WTC11 (cell line): ENCODE measurements at regions not wholly inside any gene's neighbourhood (a gene's known extent, or its start where the extent isn't known, plus 50 kb on each side); places are given as distances from the start of the nearest gene placed in this dataset.

Experiments
- ATAC-seq: fragments of 200-7000 bp; cut with Tn5 transposase; 2 replicates; pipeline ENCODE4 v1.10.0; 2021; ENCODE audit warnings: mild to moderate bottlenecking, moderate library complexity
- CTCF ChIA-PET: fragments of 300-600 bp; sonication (Branson Sonifier 250); formaldehyde crosslinking; loops from one replicate; lab custom pipeline; 2021; ENCODE audit warnings: antibody characterized with exemption; lab: Charles Lee
- POLR2A ChIA-PET: fragments of 350-600 bp; sonication (Branson Sonifier 250); formaldehyde crosslinking; loops from one replicate; lab custom pipeline; 2021; ENCODE audit warnings: antibody characterized with exemption; lab: Charles Lee
- DNase-seq: peaks from one replicate; pipeline ENCODE4 v3.0.0; 2021; ENCODE audit warnings: low spot score
- H3K27ac Mint-ChIP-seq: 2 replicates; pipeline ENCODE4 v1.8.0; 2021; ENCODE audit warnings: mixed read lengths
- H3K27me3 Mint-ChIP-seq: 2 replicates; pipeline ENCODE4 v1.8.0; 2021; ENCODE audit warnings: low read depth, mild to moderate bottlenecking, moderate library complexity, mixed read lengths
- H3K36me3 Mint-ChIP-seq: 2 replicates; pipeline ENCODE4 v1.8.0; 2021; ENCODE audit warnings: mixed read lengths
- H3K4me1 Mint-ChIP-seq: 2 replicates; pipeline ENCODE4 v1.8.0; 2022; ENCODE audit warnings: mixed read lengths
- H3K4me3 Mint-ChIP-seq: 2 replicates; pipeline ENCODE4 v1.8.0; 2021; ENCODE audit warnings: mild to moderate bottlenecking, moderate library complexity, mixed read lengths
- H3K9me3 Mint-ChIP-seq: 2 replicates; pipeline ENCODE4 v1.8.0; 2021; ENCODE audit warnings: mixed read lengths
- AFF4 ChIP-seq: sonication (generic); formaldehyde crosslinking; IDR thresholded peaks from 2 replicates; pipeline ENCODE4 v1.8.1; 2023; ENCODE audit warnings: mild to moderate bottlenecking, missing genetic modification reagents, borderline replicate concordance
- CREB1 ChIP-seq: sonication (generic); formaldehyde crosslinking; IDR thresholded peaks from 2 replicates; pipeline ENCODE4 v1.8.0; 2023; ENCODE audit warnings: mild to moderate bottlenecking, missing genetic modification reagents
- CTCF ChIP-seq: fragments of 200-600 bp; IDR thresholded peaks from 2 replicates; pipeline ENCODE4 v1.8.0; 2022; ENCODE audit warnings: antibody characterized with exemption
- E2F4 ChIP-seq: sonication (generic); formaldehyde crosslinking; IDR thresholded peaks from 2 replicates; pipeline ENCODE4 v1.8.1; 2022; ENCODE audit warnings: low read depth, mild to moderate bottlenecking, moderate library complexity, missing genetic modification reagents, borderline replicate concordance
- ETV6 ChIP-seq: sonication (generic); formaldehyde crosslinking; IDR thresholded peaks from 2 replicates; pipeline ENCODE4 v1.8.1; 2022; ENCODE audit warnings: mild to moderate bottlenecking, missing genetic modification reagents
- GABPB1 ChIP-seq: sonication (generic); formaldehyde crosslinking; IDR thresholded peaks from 2 replicates; pipeline ENCODE4 v1.8.1; 2023; ENCODE audit warnings: mild to moderate bottlenecking, missing genetic modification reagents
- IRF2 ChIP-seq: sonication (generic); formaldehyde crosslinking; IDR thresholded peaks from 2 replicates; pipeline ENCODE4 v1.8.0; 2022; ENCODE audit warnings: low read depth, missing genetic modification reagents, borderline replicate concordance
- MYBL2 ChIP-seq: sonication (generic); formaldehyde crosslinking; IDR thresholded peaks from 2 replicates; pipeline ENCODE4 v1.8.1; 2023; ENCODE audit warnings: mild to moderate bottlenecking, moderate library complexity, missing genetic modification reagents
- NFATC4 ChIP-seq: fragments of 250-450 bp; sonication (Bioruptor Pico); IDR thresholded peaks from 2 replicates; pipeline ENCODE4 v1.9.0; 2021; ENCODE audit warnings: mild to moderate bottlenecking
- PREB ChIP-seq: sonication (generic); formaldehyde crosslinking; IDR thresholded peaks from 2 replicates; pipeline ENCODE4 v1.8.1; 2022; ENCODE audit warnings: mild to moderate bottlenecking, missing genetic modification reagents, moderate library complexity, borderline replicate concordance
- SOX15 ChIP-seq: fragments of 250-450 bp; sonication (Bioruptor Pico); IDR thresholded peaks from 2 replicates; pipeline ENCODE4 v1.9.0; 2021; ENCODE audit warnings: mild to moderate bottlenecking
- TCF7 ChIP-seq: sonication (generic); formaldehyde crosslinking; IDR thresholded peaks from 2 replicates; pipeline ENCODE4 v1.8.0; 2022; ENCODE audit warnings: mild to moderate bottlenecking, low read depth, missing genetic modification reagents, moderate library complexity
- USF1 ChIP-seq: sonication (generic); formaldehyde crosslinking; IDR thresholded peaks from 2 replicates; pipeline ENCODE4 v1.8.0; 2022; ENCODE audit warnings: mild to moderate bottlenecking, missing genetic modification reagents
- ZNF219 ChIP-seq: sonication (generic); formaldehyde crosslinking; IDR thresholded peaks from 2 replicates; pipeline ENCODE4 v1.8.0; 2023; ENCODE audit warnings: missing genetic modification reagents, mild to moderate bottlenecking, borderline replicate concordance
- ZNF317 ChIP-seq: sonication (generic); formaldehyde crosslinking; IDR thresholded peaks from 2 replicates; pipeline ENCODE4 v1.8.1; 2023; ENCODE audit warnings: low read depth, mild to moderate bottlenecking, moderate library complexity, missing genetic modification reagents, borderline replicate concordance
- ZNF512 ChIP-seq: sonication (generic); formaldehyde crosslinking; IDR thresholded peaks from 2 replicates; pipeline ENCODE4 v1.8.1; 2022; ENCODE audit warnings: missing genetic modification reagents, borderline replicate concordance
- ZNF532 ChIP-seq: fragments of 250-450 bp; sonication (Bioruptor Pico); IDR thresholded peaks from 2 replicates; pipeline ENCODE4 v1.9.0; 2021; ENCODE audit warnings: mild to moderate bottlenecking, borderline replicate concordance

GRCh38 chr10:47159361-47160260 lies 140.4 kb upstream of the GDF10 start:
- no peak overlapping the region for H3K27ac Mint-ChIP-seq
- H3K36me3 Mint-ChIP-seq = peaks cover 12% of the 10 kb centered on the region
- peaks cover 23% of the 10 kb centered on the region for H3K9me3 Mint-ChIP-seq
- POLR2A ChIA-PET = no interaction called here
- DNase-seq (no peak), ATAC-seq (no peak)
- no peaks in the 10 kb centered on the region; the same call in 1 of the 2 replicates for H3K27me3 Mint-ChIP-seq
- CTCF ChIA-PET = no interaction called here
- H3K4me3 Mint-ChIP-seq = no peak overlapping the region
- TF ChIP-seq USF1 (CRISPR knock-in tag) = no peak
- TF ChIP-seq AFF4 (CRISPR knock-in tag) = no peak
- H3K4me1 Mint-ChIP-seq = peaks cover 6% of the 10 kb centered on the region; the same call in 1 of the 2 replicates

GRCh38 chr10:47160261-47160908 lies 139.6 kb upstream of the GDF10 start:
- H3K4me1 Mint-ChIP-seq = peaks cover 6% of the 10 kb centered on the region; the same call in 1 of the 2 replicates
- H3K9me3 Mint-ChIP-seq = peaks cover 15% of the 10 kb centered on the region
- peaks cover 6% of the 10 kb centered on the region for H3K36me3 Mint-ChIP-seq
- no peaks in the 10 kb centered on the region; the same call in 1 of the 2 replicates for H3K27me3 Mint-ChIP-seq
- H3K27ac Mint-ChIP-seq = no peak overlapping the region
- DNase-seq = no peak
- POLR2A ChIA-PET = interaction anchor here (0.9 kb wide), 1 partner anchor 15 kb away, joined by 11 read pairs; no protein-coding TSS in a partner anchor
- H3K4me3 Mint-ChIP-seq = no peak overlapping the region
- ATAC-seq = no peak
- CTCF ChIA-PET = no interaction called here
- no peak for TF ChIP-seq SOX15 (CRISPR knock-in tag)
- no peak for TF ChIP-seq ZNF219
- TF ChIP-seq E2F4 = no peak
- TF ChIP-seq ZNF317 = no peak
- no peak for TF ChIP-seq TCF7 (CRISPR knock-in tag)
- no peak for TF ChIP-seq GABPB1 (CRISPR knock-in tag)
- TF ChIP-seq CTCF = no peak
- TF ChIP-seq ETV6 (CRISPR knock-in tag) = no peak
- TF ChIP-seq CREB1 = no peak
- TF ChIP-seq NFATC4 (CRISPR knock-in tag) = no peak
- no peak for TF ChIP-seq PREB (CRISPR knock-in tag)
- no peak for TF ChIP-seq ZNF512 (CRISPR knock-in tag)
- TF ChIP-seq ZNF532 = no peak
- no peak for TF ChIP-seq MYBL2
- no peak for TF ChIP-seq IRF2 (CRISPR knock-in tag)
